T-helper 1 cell treated with Interleukin-12 subunit alpha and Interleukin-12 subunit beta and Interleukin-4 antibody, amounts not matched to agents 30 μg/mL and 1 μg/mL, for 36 hours (primary cell): ENCODE measurements at regions not wholly inside any gene's neighbourhood (a gene's known extent, or its start where the extent isn't known, plus 50 kb on each side); places are given as distances from the start of the nearest gene placed in this dataset.

Source experiments
- H3K27ac Mint-ChIP-seq: one replicate; pipeline ENCODE4 v1.8.0; 2021; ENCODE audit warnings: mild to moderate bottlenecking, mixed read lengths
- H3K27me3 Mint-ChIP-seq: one replicate; pipeline ENCODE4 v1.8.0; 2021; ENCODE audit warnings: low read depth, mixed read lengths
- H3K36me3 Mint-ChIP-seq: one replicate; pipeline ENCODE4 v1.8.0; 2021; ENCODE audit warnings: low read depth, mixed read lengths
- H3K4me1 Mint-ChIP-seq: one replicate; pipeline ENCODE4 v1.8.0; 2021; ENCODE audit warnings: low read depth, mixed read lengths
- H3K4me3 Mint-ChIP-seq: one replicate; pipeline ENCODE4 v1.8.0; 2021; ENCODE audit warnings: mild to moderate bottlenecking, moderate library complexity, mixed read lengths
- H3K9me3 Mint-ChIP-seq: one replicate; pipeline ENCODE4 v1.8.0; 2021; ENCODE audit warnings: mixed read lengths

DNA sequence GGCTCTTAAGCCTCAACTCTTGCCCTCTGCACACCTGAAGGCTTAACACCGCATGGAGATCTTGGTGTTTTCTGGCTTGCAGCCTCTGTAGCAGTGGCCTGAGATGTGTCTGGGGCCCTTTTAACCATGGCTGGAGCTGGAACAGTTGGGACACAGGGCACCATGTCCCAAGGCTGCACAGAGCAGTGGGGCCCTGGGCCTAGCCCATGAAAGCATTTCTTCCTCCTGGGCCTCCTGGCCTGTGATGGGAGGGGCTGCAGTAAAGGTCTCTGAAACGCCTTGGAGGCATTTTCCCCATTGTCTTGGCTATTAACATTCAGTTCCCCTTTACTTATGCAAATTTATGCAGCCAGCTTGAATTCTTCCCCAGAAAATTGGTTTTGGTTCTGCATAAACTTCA lies 735.5 kb upstream of the ALCAM start:
- Mint-ChIP-seq H3K4me1 (no peaks in the 10 kb centered on the region), H3K4me3 (no peak overlapping the region), H3K36me3 (no peaks in the 10 kb centered on the region), H3K27ac (no peak overlapping the region), H3K27me3 (no peaks in the 10 kb centered on the region), H3K9me3 (no peaks in the 10 kb centered on the region)

DNA sequence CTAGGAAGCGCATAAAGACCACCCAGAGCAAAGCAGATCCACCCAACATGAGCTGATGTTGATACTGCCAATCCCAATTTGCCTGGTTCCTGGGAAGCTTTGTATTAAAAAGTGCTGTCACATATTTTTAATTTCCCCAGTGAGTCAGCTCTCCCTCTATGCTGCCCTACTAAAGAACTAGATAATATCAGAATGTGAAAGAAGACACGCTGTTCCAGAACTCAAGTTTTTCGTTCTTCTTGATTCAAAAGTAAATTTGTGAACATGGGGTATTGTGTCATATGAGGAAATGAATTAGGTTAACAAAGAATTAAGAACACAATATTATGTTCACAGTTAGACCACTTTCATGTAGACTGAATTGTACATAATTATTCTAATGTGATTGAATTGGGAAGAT lies 734.2 kb upstream of the ALCAM start:
- no peak overlapping the region for H3K4me3 Mint-ChIP-seq
- no peak overlapping the region for H3K27ac Mint-ChIP-seq
- H3K9me3 Mint-ChIP-seq, result no peaks in the 10 kb centered on the region
- H3K27me3 Mint-ChIP-seq, result no peaks in the 10 kb centered on the region
- H3K36me3 Mint-ChIP-seq, result no peaks in the 10 kb centered on the region
- H3K4me1 Mint-ChIP-seq, result no peaks in the 10 kb centered on the region

- Mint-ChIP-seq H3K36me3 (no peaks in the 10 kb centered on the region), H3K27me3 (no peaks in the 10 kb centered on the region), H3K4me1 (no peaks in the 10 kb centered on the region), H3K9me3 (no peaks in the 10 kb centered on the region), H3K4me3 (no peak overlapping the region), H3K27ac (no peak overlapping the region)
These were observed 733.8 kb upstream of the ALCAM start for GRCh38 chr3:104632947-104633346.

DNA sequence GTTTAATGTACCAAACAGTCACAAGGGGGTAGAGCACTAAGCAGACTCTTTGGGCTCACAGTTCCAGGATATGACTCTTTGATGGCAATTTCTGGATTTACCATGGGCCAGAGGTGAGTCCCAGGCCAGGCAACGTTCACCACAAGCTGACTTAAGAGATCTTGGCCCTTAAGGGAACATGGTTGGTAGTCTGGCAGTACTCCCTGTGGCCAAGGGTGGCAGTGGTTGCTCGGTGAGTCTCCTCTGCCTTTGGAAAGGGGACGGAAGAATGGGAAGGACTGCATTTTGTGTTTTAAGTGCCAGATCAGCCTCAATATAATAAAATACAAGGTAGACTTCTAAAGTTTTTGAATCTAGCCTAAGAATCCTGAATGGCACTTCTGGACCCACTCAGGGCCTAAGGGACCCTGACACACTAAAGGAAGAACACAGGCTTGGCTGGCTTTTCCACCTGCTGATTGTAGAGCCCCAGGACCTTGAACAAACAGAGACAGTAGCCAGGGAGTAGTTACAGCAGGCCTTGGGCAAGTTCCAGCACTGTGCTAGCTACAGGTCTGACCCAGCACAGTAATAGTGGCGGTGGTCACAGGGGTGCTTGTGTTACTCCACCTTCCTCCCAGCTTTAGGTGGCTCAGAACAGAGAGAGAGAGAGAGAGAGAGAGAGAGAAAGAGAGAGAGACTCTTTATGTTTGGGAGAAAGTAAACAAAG lies 730.7 kb upstream of the ALCAM start:
- Mint-ChIP-seq H3K4me3 (no peak overlapping the region), H3K4me1 (no peaks in the 10 kb centered on the region), H3K36me3 (no peaks in the 10 kb centered on the region), H3K27me3 (no peaks in the 10 kb centered on the region), H3K9me3 (no peaks in the 10 kb centered on the region), H3K27ac (no peak overlapping the region)

DNA sequence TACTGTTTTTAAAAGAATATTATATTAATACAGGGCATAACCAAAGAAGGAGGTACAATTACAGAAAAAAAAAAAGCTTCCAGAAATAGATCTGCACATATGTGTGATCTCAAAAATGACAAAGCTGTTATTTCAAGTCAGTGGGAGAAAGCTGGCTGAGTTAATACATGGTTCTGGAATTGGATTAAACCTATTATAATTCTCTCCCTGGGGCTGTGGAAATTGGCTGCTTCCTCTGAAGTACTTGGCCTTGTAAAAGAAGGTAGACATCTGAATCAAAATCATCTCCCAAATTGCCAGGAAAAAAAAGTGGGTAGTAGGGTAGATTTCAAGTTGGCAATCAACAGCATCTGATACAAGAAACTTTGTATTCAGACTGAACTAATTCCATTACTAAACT lies 723.9 kb upstream of the ALCAM start:
- Mint-ChIP-seq H3K27ac (no peak overlapping the region), H3K9me3 (no peaks in the 10 kb centered on the region), H3K4me1 (no peaks in the 10 kb centered on the region), H3K36me3 (no peaks in the 10 kb centered on the region), H3K4me3 (no peak overlapping the region), H3K27me3 (no peaks in the 10 kb centered on the region)

- H3K9me3 Mint-ChIP-seq, result no peaks in the 10 kb centered on the region
- no peak overlapping the region for H3K27ac Mint-ChIP-seq
- H3K4me3 Mint-ChIP-seq, result no peak overlapping the region
- H3K36me3 Mint-ChIP-seq, result no peaks in the 10 kb centered on the region
- no peaks in the 10 kb centered on the region for H3K4me1 Mint-ChIP-seq
- no peaks in the 10 kb centered on the region for H3K27me3 Mint-ChIP-seq
These were observed 720.5 kb upstream of the ALCAM start for GRCh38 chr3:104646196-104646595.

- H3K4me3 Mint-ChIP-seq, result no peak overlapping the region
- no peak overlapping the region for H3K27ac Mint-ChIP-seq
- H3K4me1 Mint-ChIP-seq, result no peaks in the 10 kb centered on the region
- no peaks in the 10 kb centered on the region for H3K36me3 Mint-ChIP-seq
- no peaks in the 10 kb centered on the region for H3K27me3 Mint-ChIP-seq
- H3K9me3 Mint-ChIP-seq, result no peaks in the 10 kb centered on the region
These were observed 717.9 kb upstream of the ALCAM start for GRCh38 chr3:104648823-104649222.

DNA sequence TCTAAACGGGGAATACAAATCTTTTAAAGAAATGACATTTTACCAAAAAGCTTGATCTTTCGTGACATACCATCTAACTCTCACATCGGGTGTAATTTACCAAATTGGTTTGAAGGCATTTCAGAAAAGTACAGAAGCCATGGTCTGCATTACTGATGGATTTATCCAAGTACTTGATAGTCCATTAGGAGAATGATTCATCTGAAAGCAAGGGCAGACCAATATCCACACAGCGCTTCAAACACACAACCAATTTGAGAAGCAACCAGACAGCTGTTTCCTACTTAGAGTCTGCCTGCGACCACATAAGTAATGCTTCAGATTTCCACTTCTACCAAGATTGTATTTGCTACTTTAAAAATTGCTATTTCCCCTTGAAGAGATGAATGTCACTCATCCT lies 697.6 kb upstream of the ALCAM start:
- no peaks in the 10 kb centered on the region for H3K9me3 Mint-ChIP-seq
- no peak overlapping the region for H3K27ac Mint-ChIP-seq
- no peaks in the 10 kb centered on the region for H3K4me1 Mint-ChIP-seq
- H3K4me3 Mint-ChIP-seq, result no peak overlapping the region
- no peaks in the 10 kb centered on the region for H3K36me3 Mint-ChIP-seq
- H3K27me3 Mint-ChIP-seq, result no peaks in the 10 kb centered on the region

DNA sequence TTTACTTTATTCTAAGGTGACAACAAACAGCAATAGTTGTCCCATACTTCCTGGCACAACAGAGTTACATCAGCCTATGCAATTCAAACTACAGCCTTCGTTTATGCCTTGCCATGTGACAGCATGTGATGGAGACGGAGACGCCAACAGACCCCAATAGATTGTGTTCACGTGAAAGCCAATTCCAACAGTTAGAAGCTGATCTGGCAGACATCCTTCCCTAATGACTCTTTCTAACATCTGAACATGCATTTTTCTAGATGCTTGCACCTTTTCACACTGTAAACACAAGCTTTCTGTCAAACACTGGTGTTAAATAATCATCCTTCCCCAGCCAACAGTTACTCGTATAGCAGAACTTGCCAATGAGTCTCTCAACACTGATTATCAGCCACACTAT lies 694.4 kb upstream of the ALCAM start:
- Mint-ChIP-seq H3K4me1 (no peaks in the 10 kb centered on the region), H3K36me3 (no peaks in the 10 kb centered on the region), H3K9me3 (no peaks in the 10 kb centered on the region), H3K4me3 (no peak overlapping the region), H3K27ac (no peak overlapping the region), H3K27me3 (no peaks in the 10 kb centered on the region)

DNA sequence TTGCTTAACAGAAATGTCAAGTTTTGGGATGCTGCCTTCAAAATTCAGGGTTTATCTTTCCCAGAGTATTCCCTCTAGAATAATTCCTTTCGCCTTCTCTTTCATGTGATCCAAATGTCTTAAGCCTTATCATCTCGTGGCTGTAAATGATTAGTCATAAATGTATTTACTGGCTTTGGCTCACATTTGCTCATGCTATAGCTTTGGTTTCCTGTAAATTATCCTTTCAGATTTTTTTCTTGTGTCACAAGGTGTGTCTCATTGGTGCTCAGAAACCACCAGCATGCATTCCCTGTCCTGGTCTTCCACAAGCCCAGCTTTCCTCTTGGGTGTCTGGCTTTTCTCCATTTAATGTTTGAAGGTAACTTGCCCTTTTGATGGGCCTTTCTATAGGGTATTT lies 692.7 kb upstream of the ALCAM start:
- Mint-ChIP-seq H3K9me3 (no peaks in the 10 kb centered on the region), H3K36me3 (no peaks in the 10 kb centered on the region), H3K4me3 (no peak overlapping the region), H3K4me1 (no peaks in the 10 kb centered on the region), H3K27me3 (no peaks in the 10 kb centered on the region), H3K27ac (no peak overlapping the region)

DNA sequence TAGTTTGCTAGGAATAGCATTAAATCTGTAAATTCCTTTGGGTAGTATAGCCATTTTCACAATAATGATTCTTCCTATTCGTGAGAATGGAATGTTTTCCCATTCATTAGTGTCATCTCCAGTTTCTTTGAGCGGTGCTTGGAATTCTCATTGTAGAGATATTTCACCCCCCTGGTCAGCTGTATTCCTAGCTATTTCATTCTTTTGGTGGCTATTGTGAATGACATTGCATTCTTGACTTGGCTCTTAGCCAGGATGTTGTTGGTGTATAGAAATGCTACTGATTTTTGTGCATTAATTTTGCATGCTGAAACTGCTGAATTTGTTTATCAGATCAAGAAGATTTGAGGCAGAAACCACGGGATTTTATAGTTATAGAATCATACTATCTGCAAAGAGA lies 690.5 kb upstream of the ALCAM start:
- no peaks in the 10 kb centered on the region for H3K9me3 Mint-ChIP-seq
- H3K36me3 Mint-ChIP-seq, result no peaks in the 10 kb centered on the region
- no peaks in the 10 kb centered on the region for H3K4me1 Mint-ChIP-seq
- no peak overlapping the region for H3K4me3 Mint-ChIP-seq
- no peak overlapping the region for H3K27ac Mint-ChIP-seq
- no peaks in the 10 kb centered on the region for H3K27me3 Mint-ChIP-seq

GRCh38 chr3:104677932-104678331 lies 688.8 kb upstream of the ALCAM start:
- Mint-ChIP-seq H3K4me3 (no peak overlapping the region), H3K27ac (no peak overlapping the region), H3K36me3 (no peaks in the 10 kb centered on the region), H3K4me1 (no peaks in the 10 kb centered on the region), H3K27me3 (no peaks in the 10 kb centered on the region), H3K9me3 (no peaks in the 10 kb centered on the region)

DNA sequence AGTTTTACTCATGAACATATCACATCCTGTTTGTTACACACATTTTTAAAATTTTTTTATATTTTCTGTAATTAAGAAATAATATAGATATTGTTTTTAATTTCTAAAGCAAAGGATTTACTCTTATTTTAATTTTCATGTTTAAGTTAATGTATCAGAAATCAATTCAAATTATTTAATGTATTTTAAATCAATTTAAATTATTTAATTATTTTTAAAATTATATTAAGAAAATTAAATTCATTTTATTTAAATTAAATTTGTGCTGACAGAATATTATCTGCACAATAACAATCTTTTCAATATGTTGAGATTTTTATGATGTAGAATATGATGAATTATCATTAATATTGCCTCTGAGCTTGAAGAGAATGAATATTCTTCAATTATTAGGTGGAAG lies 681.2 kb upstream of the ALCAM start:
- H3K36me3 Mint-ChIP-seq, result no peaks in the 10 kb centered on the region

GRCh38 chr3:104687362-104687761 lies 679.3 kb upstream of the ALCAM start:
- Mint-ChIP-seq H3K4me1 (no peaks in the 10 kb centered on the region), H3K27me3 (no peaks in the 10 kb centered on the region), H3K4me3 (no peak overlapping the region), H3K36me3 (no peaks in the 10 kb centered on the region), H3K27ac (no peak overlapping the region), H3K9me3 (no peaks in the 10 kb centered on the region)

More for the DNA sequence above, 681.2 kb upstream of the ALCAM start:
- H3K4me1 Mint-ChIP-seq, result no peaks in the 10 kb centered on the region
- H3K27me3 Mint-ChIP-seq, result no peaks in the 10 kb centered on the region
- no peak overlapping the region for H3K4me3 Mint-ChIP-seq
- H3K9me3 Mint-ChIP-seq, result no peaks in the 10 kb centered on the region
- H3K27ac Mint-ChIP-seq, result no peak overlapping the region

- Mint-ChIP-seq H3K9me3 (peaks cover 4% of the 10 kb centered on the region), H3K27ac (no peak overlapping the region), H3K27me3 (no peaks in the 10 kb centered on the region), H3K36me3 (no peaks in the 10 kb centered on the region), H3K4me3 (no peak overlapping the region), H3K4me1 (no peaks in the 10 kb centered on the region)
These were observed 670.2 kb upstream of the ALCAM start for GRCh38 chr3:104696470-104696869.

DNA sequence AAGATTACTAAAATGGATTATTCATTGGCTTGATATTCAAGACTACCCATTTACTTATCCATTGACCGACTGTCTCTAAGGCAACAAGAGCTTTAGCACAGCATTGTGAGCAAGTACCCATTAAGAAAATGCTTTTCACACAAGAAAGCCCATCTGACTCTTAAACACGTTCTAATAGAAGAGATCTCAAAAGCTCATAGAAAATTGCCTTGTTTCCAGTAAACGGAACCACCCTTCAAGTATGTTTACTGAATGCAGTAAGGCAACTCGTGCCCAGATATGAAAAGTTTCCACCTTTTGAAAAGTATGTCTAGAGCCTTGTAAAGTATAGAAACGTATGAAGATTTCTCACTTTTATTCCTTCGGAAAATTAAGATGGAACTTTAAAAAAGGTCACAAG lies 655.3 kb upstream of the ALCAM start:
- no peaks in the 10 kb centered on the region for H3K27me3 Mint-ChIP-seq
- H3K27ac Mint-ChIP-seq, result no peak overlapping the region
- no peaks in the 10 kb centered on the region for H3K4me1 Mint-ChIP-seq
- no peaks in the 10 kb centered on the region for H3K36me3 Mint-ChIP-seq
- H3K4me3 Mint-ChIP-seq, result no peak overlapping the region
- no peaks in the 10 kb centered on the region for H3K9me3 Mint-ChIP-seq
